Mucosa of descending colon (tissue), 3 donors: ENCODE measurements at regions not wholly inside any gene's neighbourhood (a gene's known extent, or its start where the extent isn't known, plus 50 kb on each side); places are given as distances from the start of the nearest gene placed in this dataset.

Experiments used
- ATAC-seq: fragments of 200-7000 bp; cut with Tn5 transposase; one replicate; pipeline ENCODE4 v1.9.1; 2020; ENCODE audit warnings: mild to moderate bottlenecking, moderate library complexity
- DNase-seq, 3 donors: peaks; one replicate each; pipeline ENCODE4 v3.0.0-alpha.2; 2020
- H3K36me3 ChIP-seq: fragments of 200-600 bp; one replicate; pipeline ENCODE4 v1.8.0; 2021; ENCODE audit warnings: low read depth, mild to moderate bottlenecking
- H3K4me1 ChIP-seq: fragments of 200-600 bp; one replicate; pipeline ENCODE4 v1.8.0; 2021; ENCODE audit warnings: low read depth, mild to moderate bottlenecking
- H3K4me3 ChIP-seq: fragments of 200-600 bp; one replicate; pipeline ENCODE4 v1.8.0; 2021; ENCODE audit warnings: mild to moderate bottlenecking
- H3K9me3 ChIP-seq: fragments of 200-600 bp; one replicate; pipeline ENCODE4 v1.8.0; 2021; ENCODE audit warnings: mild to moderate bottlenecking
- CTCF ChIP-seq: fragments of 200-600 bp; IDR thresholded peaks from one replicate; pipeline ENCODE4 v1.8.0; 2022; ENCODE audit warnings: antibody characterized with exemption, mild to moderate bottlenecking
- intact Hi-C, 2 donors: fragments of 100-400 bp; cut with DNase I in 1 of 2; cut with micrococcal nuclease in 1 of 2; formaldehyde crosslinking; loops; one replicate each; pipeline versions ENCODE4 v1.11.0 to v1.11.1; 2022; cut with DNase I, micrococcal nuclease
- donor health status: DM: no; HTN: no; CAD: no; lungs with moderate emphysema.
- donor health status: DM: no; HTN: no; CAD: no.
- donor health status: DM: no; HTN: yes; CAD: no.

DNA sequence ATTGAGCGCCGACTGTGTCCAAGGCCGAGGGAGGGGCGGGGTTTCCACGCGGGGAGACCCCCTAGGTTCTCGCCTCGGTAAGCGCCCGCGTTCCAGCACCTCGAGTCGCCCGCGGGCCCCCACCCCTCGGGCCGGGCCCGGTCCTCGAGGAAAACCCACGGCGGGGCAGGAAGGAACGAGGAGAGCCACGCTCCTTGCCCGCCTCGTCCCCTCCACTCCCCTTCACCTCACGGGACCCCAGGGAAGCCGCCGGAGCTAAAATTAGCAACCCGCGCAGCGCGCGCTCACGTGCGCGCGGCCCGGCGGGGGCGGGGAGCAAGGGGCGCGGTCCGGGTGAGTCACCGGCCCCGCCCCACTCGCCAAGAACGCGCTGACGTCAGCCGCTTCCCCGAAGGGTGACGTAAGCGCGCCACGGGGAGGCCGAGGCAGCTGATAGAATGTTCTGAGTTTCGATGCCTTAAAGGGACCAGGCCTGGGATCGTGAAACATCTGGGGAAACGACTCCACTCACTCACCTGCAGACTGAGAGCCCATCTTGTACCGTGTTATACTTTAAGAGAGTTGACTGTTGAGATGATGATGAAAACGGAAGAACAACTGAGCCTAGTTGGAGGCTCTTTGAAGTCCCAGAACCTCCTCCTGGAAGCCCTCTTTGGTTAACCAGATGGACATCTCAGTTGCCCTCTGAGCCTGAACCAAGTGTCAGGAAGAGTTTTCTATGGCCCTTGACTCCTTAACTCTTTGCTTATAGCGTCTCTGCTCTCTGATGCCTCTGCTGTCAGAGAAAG, 49.7 kb upstream of the ATF3 start:
- Histone ChIP-seq H3K9me3 (no peaks in the 10 kb centered on the region), H3K4me3 (peak overlapping the region; percentile 45), H3K36me3 (no peaks in the 10 kb centered on the region), H3K4me1 (peaks cover 4% of the 10 kb centered on the region)
- no peak for TF ChIP-seq CTCF
- peak; percentile 95 to 96 (median 95) for DNase-seq
- intact Hi-C loops: no loop called here
- peak; percentile 96 for ATAC-seq
